LHCN-M2 (cell line): ENCODE measurements at regions not wholly inside any gene's neighbourhood (a gene's known extent, or its start where the extent isn't known, plus 50 kb on each side); places are given as distances from the start of the nearest gene placed in this dataset.
"Not testable (repeated sequence)": the region's sequence is repeated elsewhere in the genome, so short reads cannot be mapped to it uniquely, and the experiment has no call there.

ENCODE experiments used
- DNase-seq: peaks from one replicate; pipeline ENCODE4 v3.0.0-alpha.2; 2012; ENCODE audit warnings: low read depth

GRCh38 chr9:96064826-96065481 lies 189.5 kb downstream of the ERCC6L2 start:
- DNase-seq, result no peak

GRCh38 chr9:96062854-96063253 lies 187.4 kb downstream of the ERCC6L2 start:
- no peak for DNase-seq

DNA sequence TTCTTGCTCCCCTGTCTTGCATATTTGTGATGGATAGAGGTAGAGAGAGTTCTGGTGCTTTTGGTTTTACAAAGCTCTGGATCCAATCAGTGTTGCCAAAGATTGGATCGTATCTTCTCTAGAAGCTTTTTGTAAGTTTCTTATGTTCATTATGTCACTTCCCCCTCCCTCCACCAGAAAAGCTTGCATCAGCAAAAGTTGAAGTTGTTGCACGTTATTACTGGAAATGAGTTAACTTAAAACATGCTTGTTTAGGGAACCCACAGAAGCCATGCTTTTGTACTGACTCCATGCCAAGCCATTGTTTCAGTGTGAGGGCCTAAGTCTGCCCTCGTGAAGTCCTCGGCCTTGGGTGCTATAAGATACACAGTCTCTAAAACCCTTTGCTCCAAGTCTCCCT lies 186.5 kb downstream of the ERCC6L2 start:
- DNase-seq, result no peak

GRCh38 chr9:96061293-96061987 lies 185.9 kb downstream of the ERCC6L2 start:
- DNase-seq, result peak; percentile 52

- DNase-seq, result no peak
Observed at GRCh38 chr9:96058218-96058617, 182.7 kb downstream of the ERCC6L2 start.

GRCh38 chr9:96057155-96057554 lies 181.7 kb downstream of the ERCC6L2 start:
- no peak for DNase-seq

DNA sequence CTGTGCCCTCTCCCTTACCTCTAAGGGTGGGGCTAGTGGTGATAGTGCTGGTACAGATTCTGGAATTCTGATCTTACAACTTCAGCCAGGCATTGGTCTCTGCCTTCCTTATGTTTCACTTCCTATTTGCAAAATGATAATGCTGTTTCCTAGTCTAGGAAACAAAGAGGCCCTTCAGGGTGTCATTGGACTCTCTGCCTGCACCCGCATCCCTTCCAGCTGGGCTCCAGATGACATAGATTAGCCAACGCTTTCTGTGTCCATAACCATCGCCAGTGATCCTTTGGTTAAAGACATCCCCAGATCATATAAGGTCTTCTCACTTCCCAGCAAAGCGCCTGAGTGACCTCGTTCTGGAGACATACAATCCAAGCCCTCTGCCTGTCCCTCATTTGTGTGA lies 180.7 kb downstream of the ERCC6L2 start:
- DNase-seq, result no peak

- not testable (repeated sequence) for DNase-seq
Observed at GRCh38 chr9:96054248-96054647, 178.8 kb downstream of the ERCC6L2 start.

GRCh38 chr9:96052686-96053085 lies 177.2 kb downstream of the ERCC6L2 start:
- DNase-seq, result no peak

DNA sequence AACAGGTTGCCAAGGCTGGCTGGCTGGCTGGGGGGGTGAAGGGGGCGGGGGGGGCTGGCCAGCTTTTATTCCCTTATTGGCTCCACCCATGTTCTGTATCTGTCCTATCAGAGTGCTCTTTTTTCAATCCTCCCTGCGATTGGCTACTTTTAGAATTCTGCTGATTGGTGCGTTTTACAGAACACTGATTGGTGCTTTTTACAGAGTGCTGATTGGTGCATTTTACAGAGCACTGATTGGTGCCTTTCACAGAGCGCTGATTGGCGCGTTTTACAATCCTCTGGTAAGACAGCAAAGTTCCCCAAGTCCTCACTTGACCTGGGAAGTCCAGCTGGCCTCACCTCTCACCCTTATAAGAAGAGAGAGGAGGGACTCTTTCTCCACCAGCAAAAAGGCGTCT lies 175.9 kb downstream of the ERCC6L2 start:
- DNase-seq, result no peak

GRCh38 chr9:96050861-96051155 lies 175.3 kb downstream of the ERCC6L2 start:
- no peak for DNase-seq

GRCh38 chr9:96050048-96050860 lies 174.8 kb downstream of the ERCC6L2 start:
- no peak for DNase-seq

- no peak for DNase-seq
Observed at GRCh38 chr9:96048956-96049831, 173.7 kb downstream of the ERCC6L2 start.

DNA sequence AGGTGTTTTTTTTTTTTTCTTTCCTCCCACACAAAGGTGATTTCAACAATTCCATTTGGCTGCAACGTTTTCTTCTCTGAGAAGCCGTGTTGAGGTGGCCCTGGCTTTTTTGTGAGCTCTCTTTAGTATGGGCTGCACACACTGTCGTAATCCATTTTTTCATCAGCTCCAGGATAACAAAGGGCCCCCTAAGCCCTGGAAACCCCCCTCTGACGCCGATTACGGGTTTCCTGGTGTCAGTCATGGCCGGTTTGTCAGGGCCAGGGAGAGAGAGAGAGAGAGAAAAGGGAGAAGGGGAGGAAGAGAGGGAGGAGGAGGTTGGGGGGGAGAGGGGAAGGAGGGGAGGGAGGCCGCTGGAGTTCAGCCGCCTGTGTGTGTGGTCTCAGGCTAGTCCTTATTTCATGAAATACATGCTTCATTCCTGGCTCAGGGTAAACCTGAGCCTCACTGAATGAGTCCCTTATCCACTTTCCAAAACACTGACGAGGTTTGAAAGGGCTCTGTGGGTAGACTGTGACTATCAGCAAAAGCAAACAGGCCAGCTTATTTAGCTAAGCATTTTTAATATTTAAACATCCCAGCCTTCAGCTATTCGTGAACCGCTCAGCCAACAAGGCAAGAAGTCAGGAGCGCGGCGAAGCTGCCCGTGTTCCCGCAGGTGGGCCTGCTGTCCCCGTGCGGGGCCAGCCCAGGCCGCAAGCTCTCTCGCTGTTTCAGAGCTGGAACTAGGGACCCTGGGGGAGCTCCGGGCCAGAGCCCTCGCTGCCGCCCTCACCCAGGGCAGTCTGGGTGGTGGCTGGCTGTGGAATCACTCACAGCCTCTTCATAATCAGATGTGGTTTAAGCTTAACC lies 172.8 kb downstream of the ERCC6L2 start:
- DNase-seq, result no peak

- no peak for DNase-seq
Observed at GRCh38 chr9:96047741-96048103, 172.2 kb downstream of the ERCC6L2 start.

- DNase-seq, result no peak
Observed at GRCh38 chr9:96047116-96047639, 171.7 kb downstream of the ERCC6L2 start.

DNA sequence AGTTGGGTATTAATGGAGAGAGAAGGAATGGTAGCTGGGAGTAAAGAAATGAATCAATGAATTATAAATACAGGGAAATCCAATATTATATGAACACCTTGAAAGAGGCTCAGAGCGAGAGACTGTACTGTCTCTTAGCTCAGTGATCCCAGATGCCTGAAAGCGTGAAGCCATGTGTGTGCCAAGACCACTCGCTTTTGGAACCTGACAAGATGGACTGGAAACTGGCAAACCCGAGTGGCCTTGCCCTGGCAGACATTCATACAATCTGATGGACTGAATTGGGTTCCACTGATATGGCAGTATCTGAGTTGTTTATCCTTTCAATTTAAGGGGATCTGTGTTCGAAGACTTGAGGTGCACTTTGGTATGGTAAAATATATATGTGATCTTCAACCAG lies 170.3 kb downstream of the ERCC6L2 start:
- no peak for DNase-seq

GRCh38 chr9:96044401-96044800 lies 168.9 kb downstream of the ERCC6L2 start:
- no peak for DNase-seq

GRCh38 chr9:96040591-96041461 lies 165.3 kb downstream of the ERCC6L2 start:
- no peak for DNase-seq

DNA sequence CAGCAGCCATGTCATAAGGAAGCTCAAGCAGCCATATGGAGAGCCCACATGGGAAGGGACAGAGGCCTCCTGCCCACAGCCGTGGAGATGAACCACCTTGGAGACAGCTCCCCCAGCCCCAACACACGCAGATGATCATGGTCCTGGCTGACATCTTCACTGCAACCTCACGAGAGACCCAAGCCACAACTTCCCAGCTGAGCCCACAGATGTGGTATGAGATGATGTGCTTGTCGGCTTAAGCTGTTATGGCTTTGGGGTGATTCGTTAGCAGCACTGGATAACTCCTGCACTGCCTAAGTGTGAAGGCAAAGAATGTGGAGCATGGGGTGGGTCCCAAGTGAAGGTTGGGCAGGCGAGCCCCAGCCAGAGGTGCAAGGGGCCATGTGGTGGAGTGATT lies 163.4 kb downstream of the ERCC6L2 start:
- no peak for DNase-seq
